PFSK-1 (cell line): ENCODE measurements at regions not wholly inside any gene's neighbourhood (a gene's known extent, or its start where the extent isn't known, plus 50 kb on each side); places are given as distances from the start of the nearest gene placed in this dataset.

Experiments used
- FOXP2 ChIP-seq: optimal IDR thresholded peaks from 2 replicates; pipeline ENCODE3; 2011; ENCODE audit warnings: borderline replicate concordance, control low read depth, inconsistent platforms; ENCODE audit not compliant: insufficient read depth; ENCODE audit errors: extremely low read length, extremely low read depth
- POLR2AphosphoS5 ChIP-seq: IDR thresholded peaks from 2 replicates; pipeline ENCODE4 v1.6.1; 2012; ENCODE audit warnings: low read depth, mild to moderate bottlenecking, control low read depth, low read length, moderate library complexity
- SIN3A ChIP-seq: IDR thresholded peaks from 2 replicates; pipeline ENCODE4 v1.6.1; 2012; ENCODE audit warnings: mild to moderate bottlenecking, low read length, moderate library complexity, borderline replicate concordance; ENCODE audit not compliant: insufficient read depth
- TAF1 ChIP-seq: IDR thresholded peaks from 2 replicates; pipeline ENCODE4 v1.6.1; 2012; ENCODE audit warnings: low read length, control low read depth, borderline replicate concordance; ENCODE audit not compliant: insufficient read depth
- TF ChIP-seq, protein P1 (sequence below), 2 experiments: IDR thresholded peaks; 2 replicates each; pipeline versions ENCODE4 v1.6.1 to v1.8.0; 2011 to 2012; ENCODE audit warnings: low read depth in 2 of 2, low read length in 2 of 2, control low read depth in 1 of 2, inconsistent platforms in 1 of 2, mild to moderate bottlenecking in 1 of 2, moderate library complexity in 1 of 2; ENCODE audit not compliant: insufficient read depth in 1 of 2

- TF ChIP-seq TAF1: no peak
- no peak for TF ChIP-seq FOXP2
These were observed 142.9 kb upstream of the SH3BP4 start for GRCh38 chr2:234808907-234809306.

- TF ChIP-seq TAF1: no peak
- TF ChIP-seq SIN3A: no peak
- no peak for TF ChIP-seq FOXP2
- TF ChIP-seq, protein P1, sequence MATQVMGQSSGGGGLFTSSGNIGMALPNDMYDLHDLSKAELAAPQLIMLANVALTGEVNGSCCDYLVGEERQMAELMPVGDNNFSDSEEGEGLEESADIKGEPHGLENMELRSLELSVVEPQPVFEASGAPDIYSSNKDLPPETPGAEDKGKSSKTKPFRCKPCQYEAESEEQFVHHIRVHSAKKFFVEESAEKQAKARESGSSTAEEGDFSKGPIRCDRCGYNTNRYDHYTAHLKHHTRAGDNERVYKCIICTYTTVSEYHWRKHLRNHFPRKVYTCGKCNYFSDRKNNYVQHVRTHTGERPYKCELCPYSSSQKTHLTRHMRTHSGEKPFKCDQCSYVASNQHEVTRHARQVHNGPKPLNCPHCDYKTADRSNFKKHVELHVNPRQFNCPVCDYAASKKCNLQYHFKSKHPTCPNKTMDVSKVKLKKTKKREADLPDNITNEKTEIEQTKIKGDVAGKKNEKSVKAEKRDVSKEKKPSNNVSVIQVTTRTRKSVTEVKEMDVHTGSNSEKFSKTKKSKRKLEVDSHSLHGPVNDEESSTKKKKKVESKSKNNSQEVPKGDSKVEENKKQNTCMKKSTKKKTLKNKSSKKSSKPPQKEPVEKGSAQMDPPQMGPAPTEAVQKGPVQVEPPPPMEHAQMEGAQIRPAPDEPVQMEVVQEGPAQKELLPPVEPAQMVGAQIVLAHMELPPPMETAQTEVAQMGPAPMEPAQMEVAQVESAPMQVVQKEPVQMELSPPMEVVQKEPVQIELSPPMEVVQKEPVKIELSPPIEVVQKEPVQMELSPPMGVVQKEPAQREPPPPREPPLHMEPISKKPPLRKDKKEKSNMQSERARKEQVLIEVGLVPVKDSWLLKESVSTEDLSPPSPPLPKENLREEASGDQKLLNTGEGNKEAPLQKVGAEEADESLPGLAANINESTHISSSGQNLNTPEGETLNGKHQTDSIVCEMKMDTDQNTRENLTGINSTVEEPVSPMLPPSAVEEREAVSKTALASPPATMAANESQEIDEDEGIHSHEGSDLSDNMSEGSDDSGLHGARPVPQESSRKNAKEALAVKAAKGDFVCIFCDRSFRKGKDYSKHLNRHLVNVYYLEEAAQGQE (IDR thresholded peaks at IDR 0.05; ENCODE audit: insufficient read depth in 1 of 2, low read depth in 2 of 2, low read length in 2 of 2): no peak
- TF ChIP-seq POLR2AphosphoS5: no peak
These were observed 145.0 kb upstream of the SH3BP4 start for GRCh38 chr2:234806818-234807217.

- no peak for TF ChIP-seq SIN3A
- no peak for TF ChIP-seq FOXP2
- TF ChIP-seq, protein P1 (IDR thresholded peaks at IDR 0.05; ENCODE audit: insufficient read depth in 1 of 2, low read depth in 2 of 2, low read length in 2 of 2): no peak
- TF ChIP-seq TAF1: no peak
- no peak for TF ChIP-seq POLR2AphosphoS5
These were observed 146.0 kb upstream of the SH3BP4 start for GRCh38 chr2:234805836-234806235.

DNA sequence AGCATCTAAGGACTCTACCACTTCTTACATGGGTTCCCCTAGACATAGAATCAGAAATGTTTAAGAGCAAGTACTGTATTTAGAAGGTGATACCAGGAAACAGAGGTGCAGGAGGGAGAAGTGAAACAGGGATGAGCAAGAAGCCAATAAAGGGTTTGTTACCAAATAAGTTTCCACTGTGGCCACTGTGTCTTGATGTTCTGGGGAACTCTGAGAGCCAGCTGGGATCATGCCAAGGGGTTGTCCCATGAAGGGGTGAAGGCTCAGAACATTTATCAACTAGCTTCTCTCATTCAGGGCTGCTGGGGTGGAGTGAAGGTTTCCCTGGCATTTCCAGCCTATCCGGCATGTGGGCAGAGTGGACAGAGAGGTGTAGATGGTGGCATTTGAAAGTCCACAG lies 147.1 kb upstream of the SH3BP4 start:
- TF ChIP-seq SIN3A (no peak), POLR2AphosphoS5 (no peak), TAF1 (no peak), FOXP2 (no peak)
- TF ChIP-seq, protein P1 (IDR thresholded peaks at IDR 0.05; ENCODE audit: insufficient read depth in 1 of 2, low read depth in 2 of 2, low read length in 2 of 2): no peak

DNA sequence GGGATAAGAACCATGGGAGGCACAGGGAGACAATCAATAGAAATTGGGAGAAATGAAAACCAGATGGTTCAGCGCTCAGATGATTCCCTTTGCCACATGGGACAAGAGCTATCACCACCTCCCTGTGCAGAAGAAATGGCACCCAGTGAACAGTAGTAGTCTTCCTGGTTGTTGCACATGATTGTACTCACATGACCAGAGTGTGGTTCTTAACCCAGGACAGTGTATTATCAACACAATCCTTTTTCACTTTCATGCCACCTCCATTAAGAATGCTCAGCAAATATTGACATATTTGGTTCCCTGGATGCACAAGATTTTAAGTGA lies 149.0 kb upstream of the SH3BP4 start:
- TF ChIP-seq POLR2AphosphoS5 (no peak), FOXP2 (no peak), TAF1 (no peak)
- TF ChIP-seq, protein P1 (IDR thresholded peaks at IDR 0.05; ENCODE audit: insufficient read depth in 1 of 2, low read depth in 2 of 2, low read length in 2 of 2): no peak
